ENCODE measurements at regions not wholly inside any gene's neighbourhood (a gene's known extent, or its start where the extent isn't known, plus 50 kb on each side); places are given as distances from the start of the nearest gene placed in this dataset.

DNA sequence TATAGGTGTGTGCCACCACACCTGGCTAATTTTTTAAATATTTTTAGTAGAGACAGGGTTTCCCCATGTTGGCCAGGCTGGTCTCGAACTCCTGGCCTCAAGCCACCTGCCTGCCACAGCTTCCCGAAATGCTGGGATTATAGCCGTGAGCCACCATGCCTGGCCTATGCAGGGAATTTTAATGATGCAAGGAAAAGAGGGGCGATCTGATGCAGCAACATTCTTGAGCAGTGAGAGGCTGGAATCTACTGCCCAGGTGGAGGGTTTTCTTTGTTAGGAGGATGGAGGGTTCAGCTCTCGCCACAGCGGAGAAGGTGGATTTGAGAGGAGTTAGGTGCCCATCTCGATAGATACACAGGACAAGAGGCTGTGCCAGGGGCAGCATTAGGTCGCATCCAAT is 332.3 kb downstream of the GATA3 start:
- Histone ChIP-seq H3K27ac (ENCODE audit: low read depth, low read length) (no peak overlapping the region), H3K4me2 (ENCODE audit: low read length) (no peak overlapping the region), H3K9me3 (ENCODE audit: insufficient read depth, low read depth, low read length) (no peaks in the 10 kb centered on the region), H3K79me2 (ENCODE audit: insufficient read depth, low read length) (no peaks in the 10 kb centered on the region), H2AFZ (ENCODE audit: low read depth, low read length) (no peak overlapping the region), H3K4me1 (ENCODE audit: insufficient read depth, low read length) (no peaks in the 10 kb centered on the region), H3K9ac (ENCODE audit: low read length) (no peak overlapping the region), H3K36me3 (ENCODE audit: insufficient read depth, low read length) (no peaks in the 10 kb centered on the region), H3K27me3 (ENCODE audit: insufficient read depth, low read length) (no peaks in the 10 kb centered on the region), H3K4me3 (ENCODE audit: insufficient read depth, low read depth, low read length) (no peak overlapping the region), H4K20me1 (ENCODE audit: insufficient read depth, low read length) (no peaks in the 10 kb centered on the region)
- H3K4me1 Mint-ChIP-seq (ENCODE audit: low read depth, unreplicated experiment): peaks cover 4% of the 10 kb centered on the region
- H3K27ac Mint-ChIP-seq (ENCODE audit: unreplicated experiment): no peak overlapping the region
- H3K9me3 Mint-ChIP-seq (ENCODE audit: unreplicated experiment): peaks cover 4% of the 10 kb centered on the region
- H3K27me3 Mint-ChIP-seq (ENCODE audit: low read depth, unreplicated experiment): peaks cover 3% of the 10 kb centered on the region
- TF ChIP-seq CTCF (IDR thresholded peaks at IDR 0.05; ENCODE audit: insufficient read depth, low read depth, low read length) (no peak), EZH2 (IDR thresholded peaks at IDR 0.05; ENCODE audit: insufficient read depth, low read length) (no peak)
- DNase-seq (ENCODE audit: low read depth) (no peak), FAIRE-seq (no peak)
- H3K4me3 Mint-ChIP-seq (ENCODE audit: unreplicated experiment): no peak overlapping the region
- H3K36me3 Mint-ChIP-seq (ENCODE audit: low read depth, unreplicated experiment): no peaks in the 10 kb centered on the region

- H3K36me3 Mint-ChIP-seq (ENCODE audit: low read depth, unreplicated experiment): no peaks in the 10 kb centered on the region
- no peaks in the 10 kb centered on the region for H3K79me2 ChIP-seq (ENCODE audit: insufficient read depth, low read length)
- H3K4me3 ChIP-seq (ENCODE audit: insufficient read depth, low read depth, low read length): no peak overlapping the region
- no peaks in the 10 kb centered on the region for H3K9me3 ChIP-seq (ENCODE audit: insufficient read depth, low read depth, low read length)
- H3K4me1 Mint-ChIP-seq (ENCODE audit: low read depth, unreplicated experiment): peaks cover 19% of the 10 kb centered on the region
- no peaks in the 10 kb centered on the region for H4K20me1 ChIP-seq (ENCODE audit: insufficient read depth, low read length)
- H3K27ac ChIP-seq (ENCODE audit: low read depth, low read length): no peak overlapping the region
- no peak overlapping the region for H3K9ac ChIP-seq (ENCODE audit: low read length)
- FAIRE-seq (no peak), DNase-seq (ENCODE audit: low read depth) (peak; percentile 51)
- TF ChIP-seq CTCF (IDR thresholded peaks at IDR 0.05; ENCODE audit: insufficient read depth, low read depth, low read length) (no peak), EZH2 (IDR thresholded peaks at IDR 0.05; ENCODE audit: insufficient read depth, low read length) (no peak)
- H3K4me3 Mint-ChIP-seq (ENCODE audit: unreplicated experiment): no peak overlapping the region
- H3K27me3 Mint-ChIP-seq (ENCODE audit: low read depth, unreplicated experiment): no peaks in the 10 kb centered on the region
- H3K36me3 ChIP-seq (ENCODE audit: insufficient read depth, low read length): no peaks in the 10 kb centered on the region
- no peak overlapping the region for H2AFZ ChIP-seq (ENCODE audit: low read depth, low read length)
- no peak overlapping the region for H3K4me2 ChIP-seq (ENCODE audit: low read length)
- no peaks in the 10 kb centered on the region for H3K27me3 ChIP-seq (ENCODE audit: insufficient read depth, low read length)
- peaks cover 4% of the 10 kb centered on the region for H3K9me3 Mint-ChIP-seq (ENCODE audit: unreplicated experiment)
- no peak overlapping the region for H3K27ac Mint-ChIP-seq (ENCODE audit: unreplicated experiment)
- peaks cover 4% of the 10 kb centered on the region for H3K4me1 ChIP-seq (ENCODE audit: insufficient read depth, low read length)
Observed at GRCh38 chr10:8389630-8390029, 335.1 kb downstream of the GATA3 start.

DNA sequence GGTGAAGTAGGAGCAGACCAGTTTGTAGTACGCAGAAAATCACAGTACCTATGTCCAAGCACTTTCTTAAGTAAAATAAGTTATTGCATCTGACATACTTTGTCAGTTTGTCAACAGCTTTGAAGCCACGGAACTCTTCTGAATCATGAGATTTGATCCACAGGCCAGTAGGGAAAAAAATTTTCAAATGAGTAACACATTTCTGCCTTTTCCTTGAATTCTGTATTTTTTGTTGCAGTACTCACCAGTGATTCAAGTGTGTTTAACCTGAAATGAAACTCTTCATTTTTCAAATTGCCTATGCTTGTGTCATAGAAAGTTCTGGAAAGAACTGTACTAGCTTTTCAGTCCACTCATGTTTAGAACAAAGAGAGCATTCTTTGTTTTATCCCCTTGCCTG is 337.7 kb downstream of the GATA3 start:
- Mint-ChIP-seq H3K36me3 (ENCODE audit: low read depth, unreplicated experiment) (no peaks in the 10 kb centered on the region), H3K4me3 (ENCODE audit: unreplicated experiment) (no peak overlapping the region), H3K27ac (ENCODE audit: unreplicated experiment) (peak overlapping the region; percentile 73), H3K9me3 (ENCODE audit: unreplicated experiment) (peaks cover 4% of the 10 kb centered on the region), H3K4me1 (ENCODE audit: low read depth, unreplicated experiment) (peaks cover 26% of the 10 kb centered on the region), H3K27me3 (ENCODE audit: low read depth, unreplicated experiment) (no peaks in the 10 kb centered on the region)
- H3K4me1 ChIP-seq (ENCODE audit: insufficient read depth, low read length): peaks cover 4% of the 10 kb centered on the region
- H3K4me3 ChIP-seq (ENCODE audit: insufficient read depth, low read depth, low read length): no peak overlapping the region
- no peaks in the 10 kb centered on the region for H3K36me3 ChIP-seq (ENCODE audit: insufficient read depth, low read length)
- H3K9ac ChIP-seq (ENCODE audit: low read length): peak overlapping the region; percentile 11
- no peaks in the 10 kb centered on the region for H3K79me2 ChIP-seq (ENCODE audit: insufficient read depth, low read length)
- no peaks in the 10 kb centered on the region for H3K27me3 ChIP-seq (ENCODE audit: insufficient read depth, low read length)
- no peak overlapping the region for H2AFZ ChIP-seq (ENCODE audit: low read depth, low read length)
- H3K27ac ChIP-seq (ENCODE audit: low read depth, low read length): peak overlapping the region; percentile 51
- no peaks in the 10 kb centered on the region for H4K20me1 ChIP-seq (ENCODE audit: insufficient read depth, low read length)
- no peak for FAIRE-seq
- no peak overlapping the region for H3K4me2 ChIP-seq (ENCODE audit: low read length)
- TF ChIP-seq EZH2 (IDR thresholded peaks at IDR 0.05; ENCODE audit: insufficient read depth, low read length) (no peak), CTCF (IDR thresholded peaks at IDR 0.05; ENCODE audit: insufficient read depth, low read depth, low read length) (no peak)
- peak; percentile 86 for DNase-seq (ENCODE audit: low read depth)
- H3K9me3 ChIP-seq (ENCODE audit: insufficient read depth, low read depth, low read length): no peaks in the 10 kb centered on the region
